AG04449 (cell line): ENCODE measurements at regions not wholly inside any gene's neighbourhood (a gene's known extent, or its start where the extent isn't known, plus 50 kb on each side); places are given as distances from the start of the nearest gene placed in this dataset.

Source experiments
- CTCF ChIA-PET: fragments of 350-600 bp; formaldehyde crosslinking; extraction: SDS; loops from one replicate; lab custom pipeline; 2021; ENCODE audit warnings: antibody characterized with exemption; lab: Yijun Ruan, JAX
- POLR2A ChIA-PET: fragments of 400-600, 350-600 bp; formaldehyde crosslinking; extraction: SDS; loops from one replicate; lab custom pipeline; 2020; ENCODE audit warnings: antibody characterized with exemption, inconsistent platforms; lab: Yijun Ruan, JAX
- DNase-seq: peaks from one replicate; pipeline ENCODE4 v3.0.0-alpha.2; 2010; ENCODE audit warnings: low read depth, low spot score
- H3K4me3 ChIP-seq: 2 replicates; pipeline ENCODE4 v1.5.1; 2011; ENCODE audit warnings: low read depth, mild to moderate bottlenecking, control low read depth, low read length
- CTCF ChIP-seq: IDR thresholded peaks from one replicate; pipeline ENCODE4 v1.5.1; 2011; ENCODE audit warnings: mild to moderate bottlenecking, moderate library complexity, low read length, control low read depth, inconsistent platforms; ENCODE audit not compliant: insufficient read depth; ENCODE audit errors: missing control alignments

GRCh38 chr4:166459621-166460020 is 586.6 kb downstream of the TLL1 start:
- ChIA-PET POLR2A (no interaction called here), CTCF (no interaction called here)
- no peak for TF ChIP-seq CTCF
- no peak overlapping the region for H3K4me3 ChIP-seq
- no peak for DNase-seq

- no peak for DNase-seq
- ChIA-PET CTCF (no interaction called here), POLR2A (no interaction called here)
- H3K4me3 ChIP-seq = no peak overlapping the region
- TF ChIP-seq CTCF = no peak
Measured at GRCh38 chr4:166460769-166461550, 587.9 kb downstream of the TLL1 start.

- H3K4me3 ChIP-seq = no peak overlapping the region
- no peak for TF ChIP-seq CTCF
- ChIA-PET CTCF (no interaction called here), POLR2A (no interaction called here)
- no peak for DNase-seq
Measured at GRCh38 chr4:166481055-166481454, 608.0 kb downstream of the TLL1 start.

- no peak for TF ChIP-seq CTCF
- DNase-seq = no peak
- ChIA-PET POLR2A (no interaction called here), CTCF (no interaction called here)
- no peak overlapping the region for H3K4me3 ChIP-seq
Measured at GRCh38 chr4:166481739-166482138, 608.7 kb downstream of the TLL1 start.

GRCh38 chr4:166482758-166483157 is 609.7 kb downstream of the TLL1 start:
- ChIA-PET POLR2A (no interaction called here), CTCF (no interaction called here)

GRCh38 chr4:166491635-166492034 is 618.6 kb downstream of the TLL1 start:
- ChIA-PET CTCF (no interaction called here), POLR2A (no interaction called here)
- TF ChIP-seq CTCF = no peak
- no peak for DNase-seq
- H3K4me3 ChIP-seq = no peak overlapping the region

More at GRCh38 chr4:166482758-166483157, 609.7 kb downstream of the TLL1 start:
- DNase-seq = no peak
- H3K4me3 ChIP-seq = no peak overlapping the region
- no peak for TF ChIP-seq CTCF
